Activated naive CD4-positive, alpha-beta T cell treated with anti-CD3 and anti-CD28 coated beads, Interleukin-2, amount 10 ng/mL, durations not matched to agents 7 days and 5 days (primary cell): ENCODE measurements at regions not wholly inside any gene's neighbourhood (a gene's known extent, or its start where the extent isn't known, plus 50 kb on each side); places are given as distances from the start of the nearest gene placed in this dataset.
"Not testable (repeated sequence)": the region's sequence is repeated elsewhere in the genome, so short reads cannot be mapped to it uniquely, and the experiment has no call there.

Source experiments
- CTCF ChIA-PET: fragments of 350-600 bp; sonication (Branson Sonifier 250); formaldehyde crosslinking; loops from one replicate; lab custom pipeline; 2021; ENCODE audit warnings: antibody characterized with exemption; lab: Charles Lee
- DNase-seq: peaks from one replicate; pipeline ENCODE4 v3.0.0-alpha.2; 2020
- H3K27ac Mint-ChIP-seq: one replicate; pipeline ENCODE4 v1.8.0; 2021; ENCODE audit warnings: mild to moderate bottlenecking, moderate library complexity, mixed read lengths
- H3K27me3 Mint-ChIP-seq: one replicate; pipeline ENCODE4 v1.8.0; 2021; ENCODE audit warnings: mild to moderate bottlenecking, mixed read lengths
- H3K36me3 Mint-ChIP-seq: one replicate; pipeline ENCODE4 v1.8.0; 2021; ENCODE audit warnings: mixed read lengths
- H3K4me1 Mint-ChIP-seq: one replicate; pipeline ENCODE4 v1.8.0; 2021; ENCODE audit warnings: mixed read lengths
- H3K4me3 Mint-ChIP-seq: one replicate; pipeline ENCODE4 v1.8.0; 2021; ENCODE audit warnings: mild to moderate bottlenecking, moderate library complexity, mixed read lengths
- H3K9me3 Mint-ChIP-seq: one replicate; pipeline ENCODE4 v1.8.0; 2021; ENCODE audit warnings: mixed read lengths

GRCh38 chr2:139424101-139424500 is 643.9 kb upstream of the NXPH2 start:
- no peak for DNase-seq
- H3K27me3 Mint-ChIP-seq: no peaks in the 10 kb centered on the region
- H3K36me3 Mint-ChIP-seq: no peaks in the 10 kb centered on the region
- CTCF ChIA-PET: no interaction called here
- H3K4me1 Mint-ChIP-seq: no peaks in the 10 kb centered on the region
- no peak overlapping the region for H3K4me3 Mint-ChIP-seq
- H3K27ac Mint-ChIP-seq: no peak overlapping the region
- H3K9me3 Mint-ChIP-seq: peaks cover 17% of the 10 kb centered on the region

- CTCF ChIA-PET: no interaction called here
- H3K4me1 Mint-ChIP-seq: no peaks in the 10 kb centered on the region
These were observed 631.0 kb upstream of the NXPH2 start for GRCh38 chr2:139411236-139411635.

DNA sequence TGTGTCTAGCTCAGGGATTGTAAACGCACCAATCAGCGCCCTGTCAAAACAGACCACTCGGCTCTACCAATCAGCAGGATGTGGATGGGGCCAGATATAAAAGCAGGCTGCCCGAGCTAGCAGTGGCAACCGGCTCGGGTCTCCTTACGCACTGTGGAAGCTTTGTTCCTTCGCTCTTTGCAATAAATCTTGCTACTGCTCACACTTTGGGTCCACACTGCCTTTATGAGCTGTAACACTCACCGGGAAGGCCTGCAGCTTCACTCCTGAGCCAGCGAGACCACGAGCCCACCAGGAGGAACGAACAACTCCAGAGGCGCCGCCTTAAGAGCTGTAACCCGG is 630.6 kb upstream of the NXPH2 start:
- H3K36me3 Mint-ChIP-seq, CTCF ChIA-PET, DNase-seq, H3K4me1 Mint-ChIP-seq, H3K27ac Mint-ChIP-seq, H3K27me3 Mint-ChIP-seq, H3K4me3 Mint-ChIP-seq: not testable (repeated sequence)
- H3K9me3 Mint-ChIP-seq: peaks cover 28% of the 10 kb centered on the region

More at GRCh38 chr2:139411236-139411635, 631.0 kb upstream of the NXPH2 start:
- no peak overlapping the region for H3K27ac Mint-ChIP-seq
- no peak for DNase-seq
- H3K4me3 Mint-ChIP-seq: no peak overlapping the region
- no peaks in the 10 kb centered on the region for H3K36me3 Mint-ChIP-seq
- H3K9me3 Mint-ChIP-seq: peaks cover 25% of the 10 kb centered on the region
- H3K27me3 Mint-ChIP-seq: no peaks in the 10 kb centered on the region

GRCh38 chr2:139410147-139410832 is 630.1 kb upstream of the NXPH2 start:
- CTCF ChIA-PET, DNase-seq, H3K27ac Mint-ChIP-seq, H3K27me3 Mint-ChIP-seq, H3K4me3 Mint-ChIP-seq, H3K4me1 Mint-ChIP-seq, H3K36me3 Mint-ChIP-seq: not testable (repeated sequence)
- peaks cover 28% of the 10 kb centered on the region for H3K9me3 Mint-ChIP-seq

- Mint-ChIP-seq H3K4me3 (no peak overlapping the region), H3K27me3 (no peaks in the 10 kb centered on the region), H3K9me3 (peaks cover 25% of the 10 kb centered on the region), H3K36me3 (no peaks in the 10 kb centered on the region), H3K27ac (no peak overlapping the region), H3K4me1 (no peaks in the 10 kb centered on the region)
- CTCF ChIA-PET: no interaction called here
- DNase-seq: no peak
These were observed 629.0 kb upstream of the NXPH2 start for GRCh38 chr2:139409212-139409611.

GRCh38 chr2:139403948-139404347 is 623.8 kb upstream of the NXPH2 start:
- H3K27me3 Mint-ChIP-seq: no peaks in the 10 kb centered on the region
- H3K36me3 Mint-ChIP-seq: no peaks in the 10 kb centered on the region
- no peak overlapping the region for H3K4me3 Mint-ChIP-seq
- no peaks in the 10 kb centered on the region for H3K4me1 Mint-ChIP-seq
- H3K9me3 Mint-ChIP-seq: peaks cover 13% of the 10 kb centered on the region
- H3K27ac Mint-ChIP-seq: no peak overlapping the region
- no peak for DNase-seq
- CTCF ChIA-PET: no interaction called here

DNA sequence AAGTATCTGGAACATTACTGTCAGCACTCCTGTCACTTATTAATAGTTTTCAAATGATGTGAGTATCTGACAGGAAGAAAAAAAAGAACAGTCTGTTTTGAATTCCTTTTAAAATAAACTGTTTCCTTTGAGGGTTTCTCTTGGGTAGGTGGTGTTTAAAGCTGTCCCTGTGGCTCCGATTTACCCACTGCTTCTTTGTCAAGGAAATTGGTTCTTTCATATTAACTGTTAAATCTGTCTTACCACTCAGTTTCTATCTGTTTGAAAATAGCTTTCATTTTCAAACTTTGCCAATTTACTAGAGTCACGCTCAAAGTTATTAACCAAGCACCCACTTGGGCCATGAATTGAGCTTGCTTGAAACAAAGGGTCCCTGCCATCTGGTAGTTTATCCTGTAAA is 614.6 kb upstream of the NXPH2 start:
- peaks cover 6% of the 10 kb centered on the region for H3K9me3 Mint-ChIP-seq
- no peaks in the 10 kb centered on the region for H3K27me3 Mint-ChIP-seq
- H3K27ac Mint-ChIP-seq: no peak overlapping the region
- CTCF ChIA-PET: no interaction called here
- DNase-seq: no peak
- no peaks in the 10 kb centered on the region for H3K36me3 Mint-ChIP-seq
- H3K4me1 Mint-ChIP-seq: no peaks in the 10 kb centered on the region
- H3K4me3 Mint-ChIP-seq: no peak overlapping the region

- CTCF ChIA-PET: no interaction called here
- peaks cover 6% of the 10 kb centered on the region for H3K9me3 Mint-ChIP-seq
- no peaks in the 10 kb centered on the region for H3K27me3 Mint-ChIP-seq
- no peaks in the 10 kb centered on the region for H3K4me1 Mint-ChIP-seq
- H3K4me3 Mint-ChIP-seq: no peak overlapping the region
- no peaks in the 10 kb centered on the region for H3K36me3 Mint-ChIP-seq
- no peak for DNase-seq
- H3K27ac Mint-ChIP-seq: no peak overlapping the region
These were observed 609.2 kb upstream of the NXPH2 start for GRCh38 chr2:139389391-139389790.

- no peaks in the 10 kb centered on the region for H3K36me3 Mint-ChIP-seq
- H3K4me3 Mint-ChIP-seq: no peak overlapping the region
- DNase-seq: no peak
- no peaks in the 10 kb centered on the region for H3K27me3 Mint-ChIP-seq
- H3K4me1 Mint-ChIP-seq: no peaks in the 10 kb centered on the region
- CTCF ChIA-PET: no interaction called here
- H3K9me3 Mint-ChIP-seq: peaks cover 7% of the 10 kb centered on the region
- no peak overlapping the region for H3K27ac Mint-ChIP-seq
These were observed 606.2 kb upstream of the NXPH2 start for GRCh38 chr2:139386401-139386800.

GRCh38 chr2:139383532-139383931 is 603.3 kb upstream of the NXPH2 start:
- Mint-ChIP-seq H3K4me3 (no peak overlapping the region), H3K27ac (no peak overlapping the region), H3K4me1 (no peaks in the 10 kb centered on the region), H3K36me3 (no peaks in the 10 kb centered on the region), H3K9me3 (peaks cover 14% of the 10 kb centered on the region), H3K27me3 (no peaks in the 10 kb centered on the region)
- no peak for DNase-seq
- CTCF ChIA-PET: no interaction called here

- CTCF ChIA-PET: no interaction called here
- no peaks in the 10 kb centered on the region for H3K27me3 Mint-ChIP-seq
- peaks cover 17% of the 10 kb centered on the region for H3K9me3 Mint-ChIP-seq
- H3K36me3 Mint-ChIP-seq: no peaks in the 10 kb centered on the region
- no peak overlapping the region for H3K4me3 Mint-ChIP-seq
- no peak for DNase-seq
- H3K4me1 Mint-ChIP-seq: no peaks in the 10 kb centered on the region
- H3K27ac Mint-ChIP-seq: no peak overlapping the region
These were observed 599.9 kb upstream of the NXPH2 start for GRCh38 chr2:139380051-139380450.

DNA sequence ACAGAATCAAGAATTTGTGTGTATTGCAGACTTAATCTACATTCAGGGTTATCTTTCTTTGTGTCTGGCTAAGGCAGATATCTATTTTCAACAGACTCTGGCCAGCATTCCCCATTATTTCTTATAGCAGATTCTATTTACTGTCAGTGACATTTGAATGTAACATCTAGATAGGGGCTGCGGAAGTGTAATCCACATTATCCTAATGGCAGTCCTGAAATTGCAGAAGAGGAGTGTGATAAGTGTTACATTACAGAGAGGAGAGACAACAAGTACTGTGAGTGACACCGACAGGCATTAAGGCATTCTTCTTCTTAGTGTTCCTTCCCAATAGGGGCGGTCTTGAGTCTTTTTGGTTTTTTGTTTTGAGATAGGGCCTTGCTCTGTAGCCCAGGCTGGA is 598.2 kb upstream of the NXPH2 start:
- DNase-seq: no peak
- Mint-ChIP-seq H3K27me3 (no peaks in the 10 kb centered on the region), H3K27ac (no peak overlapping the region), H3K4me3 (no peak overlapping the region), H3K4me1 (no peaks in the 10 kb centered on the region), H3K9me3 (peaks cover 17% of the 10 kb centered on the region), H3K36me3 (no peaks in the 10 kb centered on the region)
- CTCF ChIA-PET: no interaction called here

DNA sequence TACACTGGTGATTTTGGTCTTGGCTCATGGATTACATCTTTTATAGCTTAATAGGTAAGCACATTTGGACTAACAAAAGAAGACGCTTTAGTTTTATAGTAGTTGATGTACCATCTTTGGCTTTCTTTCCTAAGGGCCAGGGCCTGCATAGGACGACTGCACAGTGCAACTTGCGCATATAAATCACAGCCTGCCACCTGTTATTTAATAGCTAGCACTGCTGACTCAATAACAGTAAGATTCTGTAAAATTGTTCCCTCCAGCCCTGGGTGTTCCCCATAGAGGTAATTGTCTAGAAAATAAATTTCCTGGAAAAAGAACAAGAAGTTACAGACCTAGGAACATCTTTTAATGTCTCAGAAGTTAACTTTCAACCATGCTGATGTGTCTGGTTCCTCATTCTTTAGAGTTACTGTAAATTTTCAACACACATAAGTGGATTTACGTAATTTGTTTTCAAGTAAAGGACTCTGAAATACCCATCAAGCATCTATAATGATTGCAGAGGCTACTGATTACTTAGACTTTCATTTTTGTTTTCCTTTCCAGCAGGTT is 594.2 kb upstream of the NXPH2 start:
- H3K36me3 Mint-ChIP-seq: no peaks in the 10 kb centered on the region
- H3K9me3 Mint-ChIP-seq: peaks cover 17% of the 10 kb centered on the region
- CTCF ChIA-PET: no interaction called here
- no peak overlapping the region for H3K27ac Mint-ChIP-seq
- DNase-seq: no peak
- no peaks in the 10 kb centered on the region for H3K4me1 Mint-ChIP-seq
- H3K27me3 Mint-ChIP-seq: no peaks in the 10 kb centered on the region
- H3K4me3 Mint-ChIP-seq: no peak overlapping the region

DNA sequence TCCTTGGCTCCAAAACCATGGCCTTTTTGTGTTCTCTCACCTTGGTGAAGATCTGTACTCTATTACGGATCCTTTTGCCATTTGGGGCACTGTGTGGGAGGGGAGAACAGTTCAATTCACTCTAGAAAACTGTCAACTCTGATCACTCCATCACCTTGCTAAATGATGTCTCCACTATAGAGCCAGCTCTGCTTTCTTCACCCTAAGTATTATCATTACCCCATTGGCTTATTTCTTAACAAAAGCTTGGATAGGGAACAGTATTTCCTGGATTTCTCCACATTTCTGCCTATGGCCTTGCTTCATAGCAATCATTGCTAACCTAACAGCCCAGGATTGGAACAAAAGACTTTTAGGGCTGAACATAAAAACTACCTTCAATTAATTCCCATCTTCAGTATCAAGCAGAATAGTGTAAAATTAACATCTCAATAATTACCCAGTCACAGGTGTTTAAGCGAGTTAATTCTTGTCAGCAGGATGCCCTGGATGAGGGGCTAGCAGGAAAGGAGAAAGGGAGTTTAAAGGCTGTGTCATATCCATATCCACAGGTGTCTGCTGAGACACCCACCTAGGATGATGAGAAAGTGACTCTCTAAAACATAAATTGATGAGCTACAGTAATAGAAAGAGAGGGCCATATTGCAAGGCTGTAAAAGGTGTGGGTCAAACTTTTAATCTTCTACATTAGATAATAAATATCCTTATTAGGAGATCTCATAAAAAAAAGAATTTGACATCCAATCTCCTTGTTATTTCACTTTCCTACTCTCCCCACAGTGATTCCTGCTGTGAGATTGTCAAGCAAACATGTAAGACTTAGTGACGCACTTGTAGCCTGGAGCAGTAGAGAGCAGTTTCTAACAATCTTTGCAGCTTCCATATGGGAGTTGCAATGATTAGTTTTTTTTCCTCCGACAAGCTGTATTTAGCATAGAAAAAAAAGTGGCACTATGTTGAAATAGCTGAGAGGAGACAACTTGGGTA is 589.5 kb upstream of the NXPH2 start:
- H3K9me3 Mint-ChIP-seq: peaks cover 15% of the 10 kb centered on the region
- no peak for DNase-seq
- H3K27ac Mint-ChIP-seq: no peak overlapping the region
- H3K4me1 Mint-ChIP-seq: no peaks in the 10 kb centered on the region
- CTCF ChIA-PET: no interaction called here
- no peak overlapping the region for H3K4me3 Mint-ChIP-seq
- no peaks in the 10 kb centered on the region for H3K36me3 Mint-ChIP-seq
- no peaks in the 10 kb centered on the region for H3K27me3 Mint-ChIP-seq

DNA sequence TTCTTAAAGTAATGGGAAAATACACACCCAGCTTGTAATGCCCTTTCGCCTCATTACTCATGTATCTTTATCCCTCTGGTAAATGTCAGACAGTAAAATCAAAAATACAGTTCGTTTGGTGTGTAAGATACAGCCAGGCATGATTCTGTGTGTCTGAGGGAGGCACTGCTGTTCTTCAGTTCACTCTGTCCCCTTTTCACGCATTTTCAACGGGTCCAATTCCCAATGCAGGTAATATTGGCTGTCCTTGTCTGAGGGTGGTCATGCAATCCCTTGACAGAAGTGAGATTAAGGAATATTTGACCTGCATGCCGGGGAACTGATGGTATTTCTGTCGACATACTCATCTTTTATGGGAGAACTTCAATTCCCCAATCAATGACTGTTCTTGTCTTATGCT is 587.2 kb upstream of the NXPH2 start:
- Mint-ChIP-seq H3K27ac (no peak overlapping the region), H3K4me1 (no peaks in the 10 kb centered on the region), H3K27me3 (no peaks in the 10 kb centered on the region), H3K36me3 (no peaks in the 10 kb centered on the region), H3K4me3 (no peak overlapping the region), H3K9me3 (peaks cover 15% of the 10 kb centered on the region)
- DNase-seq: no peak
- CTCF ChIA-PET: no interaction called here
